Mammary epithelial cell (primary cell): ENCODE measurements at regions not wholly inside any gene's neighbourhood (a gene's known extent, or its start where the extent isn't known, plus 50 kb on each side); places are given as distances from the start of the nearest gene placed in this dataset.

Experiments
- CTCF ChIP-seq, 2 donors: IDR thresholded peaks in 1 of 2; conservative IDR thresholded peaks in 1 of 2; 2 replicates each; pipeline ENCODE4 v1.5.1; 2011 to 2012; ENCODE audit warnings: inconsistent platforms in 2 of 2, low read length in 2 of 2, mild to moderate bottlenecking in 2 of 2, control low read depth in 1 of 2, low read depth in 1 of 2; ENCODE audit not compliant: insufficient read depth in 1 of 2; ENCODE audit errors: extremely low read depth in 1 of 2
- EZH2 ChIP-seq: IDR thresholded peaks from 2 replicates; pipeline ENCODE4 v1.6.1; 2012; ENCODE audit warnings: low read length, inconsistent platforms, borderline replicate concordance

GRCh38 chr1:30589083-30589482 is 134.3 kb downstream of the MATN1 start:
- no peak for TF ChIP-seq CTCF (conservative IDR thresholded peaks at IDR 0.05 in 1 of 2, IDR thresholded peaks at IDR 0.05 in 1 of 2; ENCODE audit: extremely low read depth in 1 of 2, insufficient read depth in 1 of 2, low read depth in 1 of 2, low read length in 2 of 2)
- TF ChIP-seq EZH2: no peak
